ENCODE measurements at regions not wholly inside any gene's neighbourhood (a gene's known extent, or its start where the extent isn't known, plus 50 kb on each side); places are given as distances from the start of the nearest gene placed in this dataset.
"Not testable (repeated sequence)": the region's sequence is repeated elsewhere in the genome, so short reads cannot be mapped to it uniquely, and the experiment has no call there.

GRCh38 chr3:26068890-26069289 lies 279.0 kb downstream of the OXSM start:
- no peak for DNase-seq (ENCODE audit: low read depth)

GRCh38 chr3:26070854-26071253 lies 281.0 kb downstream of the OXSM start:
- no peak for DNase-seq (ENCODE audit: low read depth)

GRCh38 chr3:26074080-26074479 lies 284.2 kb downstream of the OXSM start:
- no peak for DNase-seq (ENCODE audit: low read depth)

- DNase-seq (ENCODE audit: low read depth): no peak
Observed at GRCh38 chr3:26078539-26078938, 288.6 kb downstream of the OXSM start.

GRCh38 chr3:26081166-26081565 lies 291.3 kb downstream of the OXSM start:
- DNase-seq (ENCODE audit: low read depth): no peak

GRCh38 chr3:26081806-26082205 lies 291.9 kb downstream of the OXSM start:
- DNase-seq (ENCODE audit: low read depth): no peak

- DNase-seq (ENCODE audit: low read depth): no peak
Observed at GRCh38 chr3:26082911-26083310, 293.0 kb downstream of the OXSM start.

GRCh38 chr3:26084629-26085028 lies 294.7 kb downstream of the OXSM start:
- no peak for DNase-seq (ENCODE audit: low read depth)

- no peak for DNase-seq (ENCODE audit: low read depth)
Observed at GRCh38 chr3:26087751-26088150, 297.9 kb downstream of the OXSM start.

- no peak for DNase-seq (ENCODE audit: low read depth)
Observed at GRCh38 chr3:26089249-26089648, 299.4 kb downstream of the OXSM start.

GRCh38 chr3:26090589-26090988 lies 300.7 kb downstream of the OXSM start:
- DNase-seq (ENCODE audit: low read depth): no peak

GRCh38 chr3:26091096-26091495 lies 301.2 kb downstream of the OXSM start:
- DNase-seq (ENCODE audit: low read depth): no peak

GRCh38 chr3:26091626-26092025 lies 301.7 kb downstream of the OXSM start:
- no peak for DNase-seq (ENCODE audit: low read depth)

- not testable (repeated sequence) for DNase-seq (ENCODE audit: low read depth)
Observed at GRCh38 chr3:26097111-26097510, 307.2 kb downstream of the OXSM start.

- no peak for DNase-seq (ENCODE audit: low read depth)
Observed at GRCh38 chr3:26099692-26100091, 309.8 kb downstream of the OXSM start.

GRCh38 chr3:26100176-26100575 lies 310.3 kb downstream of the OXSM start:
- DNase-seq (ENCODE audit: low read depth): no peak

GRCh38 chr3:26102376-26102775 lies 312.5 kb downstream of the OXSM start:
- no peak for DNase-seq (ENCODE audit: low read depth)

GRCh38 chr3:26104851-26105251 lies 315.0 kb downstream of the OXSM start:
- DNase-seq (ENCODE audit: low read depth): no peak

GRCh38 chr3:26105261-26105660 lies 315.4 kb downstream of the OXSM start:
- DNase-seq (ENCODE audit: low read depth): no peak

- no peak for DNase-seq (ENCODE audit: low read depth)
Observed at GRCh38 chr3:26106228-26106627, 316.3 kb downstream of the OXSM start.

GRCh38 chr3:26108846-26109489 lies 319.1 kb downstream of the OXSM start:
- DNase-seq (ENCODE audit: low read depth): no peak

- DNase-seq (ENCODE audit: low read depth): no peak
Observed at GRCh38 chr3:26114851-26115250, 325.0 kb downstream of the OXSM start.

GRCh38 chr3:26118165-26118564 lies 328.3 kb downstream of the OXSM start:
- DNase-seq (ENCODE audit: low read depth): peak; percentile 0

- no peak for DNase-seq (ENCODE audit: low read depth)
Observed at GRCh38 chr3:26132942-26133341, 343.1 kb downstream of the OXSM start.

GRCh38 chr3:26141296-26141695 lies 351.4 kb downstream of the OXSM start:
- DNase-seq (ENCODE audit: low read depth): no peak

All from ELR (cell line).